ENCODE measurements at regions not wholly inside any gene's neighbourhood (a gene's known extent, or its start where the extent isn't known, plus 50 kb on each side); places are given as distances from the start of the nearest gene placed in this dataset.
A peak's percentile ranks its signal among the peaks of the same experiment; 100 is the strongest.

- no peak for DNase-seq
- no peaks in the 10 kb centered on the region for H3K27me3 Mint-ChIP-seq
These were observed 133.2 kb upstream of the IVNS1ABP start for GRCh38 chr1:185450060-185450788.

GRCh38 chr1:185449378-185450059, 132.5 kb upstream of the IVNS1ABP start:
- Mint-ChIP-seq H3K4me3 (no peak overlapping the region), H3K27me3 (no peaks in the 10 kb centered on the region), H3K27ac (no peak overlapping the region), H3K9me3 (no peaks in the 10 kb centered on the region), H3K4me1 (peaks cover 2% of the 10 kb centered on the region), H3K36me3 (ENCODE audit: low read depth) (no peaks in the 10 kb centered on the region)
- no peak for DNase-seq
- ATAC-seq, result no peak

More at GRCh38 chr1:185450060-185450788, 133.2 kb upstream of the IVNS1ABP start:
- no peak for ATAC-seq
- Mint-ChIP-seq H3K9me3 (no peaks in the 10 kb centered on the region), H3K4me1 (peaks cover 2% of the 10 kb centered on the region), H3K36me3 (ENCODE audit: low read depth) (no peaks in the 10 kb centered on the region), H3K4me3 (no peak overlapping the region), H3K27ac (no peak overlapping the region)

- no peaks in the 10 kb centered on the region for H3K36me3 Mint-ChIP-seq (ENCODE audit: low read depth)
- no peaks in the 10 kb centered on the region for H3K9me3 Mint-ChIP-seq
- H3K4me1 Mint-ChIP-seq, result peaks cover 2% of the 10 kb centered on the region
- no peak overlapping the region for H3K27ac Mint-ChIP-seq
- no peaks in the 10 kb centered on the region for H3K27me3 Mint-ChIP-seq
- DNase-seq (no peak), ATAC-seq (no peak)
- H3K4me3 Mint-ChIP-seq, result no peak overlapping the region
These were observed 131.6 kb upstream of the IVNS1ABP start for GRCh38 chr1:185448591-185449186.

- Mint-ChIP-seq H3K4me1 (peaks cover 4% of the 10 kb centered on the region), H3K27me3 (no peaks in the 10 kb centered on the region), H3K36me3 (ENCODE audit: low read depth) (no peaks in the 10 kb centered on the region), H3K9me3 (no peaks in the 10 kb centered on the region), H3K4me3 (no peak overlapping the region), H3K27ac (no peak overlapping the region)
- ATAC-seq, result no peak
- no peak for DNase-seq
These were observed 129.1 kb upstream of the IVNS1ABP start for GRCh38 chr1:185446131-185446530.

GRCh38 chr1:185445594-185445993, 128.6 kb upstream of the IVNS1ABP start:
- Mint-ChIP-seq H3K27me3 (no peaks in the 10 kb centered on the region), H3K9me3 (no peaks in the 10 kb centered on the region), H3K4me3 (no peak overlapping the region), H3K27ac (no peak overlapping the region), H3K4me1 (peaks cover 4% of the 10 kb centered on the region), H3K36me3 (ENCODE audit: low read depth) (no peaks in the 10 kb centered on the region)
- no peak for ATAC-seq
- DNase-seq, result no peak

- Mint-ChIP-seq H3K27me3 (no peaks in the 10 kb centered on the region), H3K36me3 (ENCODE audit: low read depth) (no peaks in the 10 kb centered on the region), H3K4me3 (no peak overlapping the region), H3K4me1 (peaks cover 4% of the 10 kb centered on the region), H3K27ac (no peak overlapping the region), H3K9me3 (no peaks in the 10 kb centered on the region)
- ATAC-seq, result no peak
- no peak for DNase-seq
These were observed 127.6 kb upstream of the IVNS1ABP start for GRCh38 chr1:185444676-185445075.

- ATAC-seq (no peak), DNase-seq (no peak)
- Mint-ChIP-seq H3K4me3 (no peak overlapping the region), H3K9me3 (no peaks in the 10 kb centered on the region), H3K36me3 (ENCODE audit: low read depth) (no peaks in the 10 kb centered on the region), H3K27me3 (no peaks in the 10 kb centered on the region), H3K4me1 (peaks cover 4% of the 10 kb centered on the region), H3K27ac (no peak overlapping the region)
These were observed 125.0 kb upstream of the IVNS1ABP start for GRCh38 chr1:185442050-185442449.

GRCh38 chr1:185441605-185442004, 124.6 kb upstream of the IVNS1ABP start:
- H3K4me1 Mint-ChIP-seq, result peaks cover 4% of the 10 kb centered on the region
- no peaks in the 10 kb centered on the region for H3K9me3 Mint-ChIP-seq
- DNase-seq, result no peak
- H3K36me3 Mint-ChIP-seq (ENCODE audit: low read depth), result no peaks in the 10 kb centered on the region
- H3K27me3 Mint-ChIP-seq, result no peaks in the 10 kb centered on the region
- no peak overlapping the region for H3K27ac Mint-ChIP-seq
- ATAC-seq, result no peak
- H3K4me3 Mint-ChIP-seq, result no peak overlapping the region

- no peaks in the 10 kb centered on the region for H3K27me3 Mint-ChIP-seq
- H3K4me3 Mint-ChIP-seq, result no peak overlapping the region
- H3K4me1 Mint-ChIP-seq, result peaks cover 4% of the 10 kb centered on the region
- H3K27ac Mint-ChIP-seq, result no peak overlapping the region
- H3K9me3 Mint-ChIP-seq, result no peaks in the 10 kb centered on the region
- H3K36me3 Mint-ChIP-seq (ENCODE audit: low read depth), result no peaks in the 10 kb centered on the region
- no peak for DNase-seq
- ATAC-seq, result no peak
These were observed 123.8 kb upstream of the IVNS1ABP start for GRCh38 chr1:185440877-185441276.

- DNase-seq, result no peak
These were observed 122.8 kb upstream of the IVNS1ABP start for GRCh38 chr1:185439727-185440415.

GRCh38 chr1:185438936-185439335, 121.9 kb upstream of the IVNS1ABP start:
- peak; percentile 50 for ATAC-seq
- no peaks in the 10 kb centered on the region for H3K36me3 Mint-ChIP-seq (ENCODE audit: low read depth)
- H3K9me3 Mint-ChIP-seq, result no peaks in the 10 kb centered on the region
- no peaks in the 10 kb centered on the region for H3K27me3 Mint-ChIP-seq
- DNase-seq, result no peak
- no peak overlapping the region for H3K27ac Mint-ChIP-seq
- H3K4me3 Mint-ChIP-seq, result no peak overlapping the region
- peaks cover 2% of the 10 kb centered on the region for H3K4me1 Mint-ChIP-seq

More at GRCh38 chr1:185439727-185440415, 122.8 kb upstream of the IVNS1ABP start:
- Mint-ChIP-seq H3K9me3 (no peaks in the 10 kb centered on the region), H3K36me3 (ENCODE audit: low read depth) (no peaks in the 10 kb centered on the region), H3K27me3 (no peaks in the 10 kb centered on the region), H3K27ac (no peak overlapping the region), H3K4me3 (no peak overlapping the region), H3K4me1 (peaks cover 2% of the 10 kb centered on the region)
- ATAC-seq, result peak; percentile 87

- no peak for DNase-seq
- H3K9me3 Mint-ChIP-seq, result peaks cover 5% of the 10 kb centered on the region
- no peak overlapping the region for H3K27ac Mint-ChIP-seq
- ATAC-seq, result no peak
- H3K27me3 Mint-ChIP-seq, result no peaks in the 10 kb centered on the region
- no peak overlapping the region for H3K4me3 Mint-ChIP-seq
- H3K36me3 Mint-ChIP-seq (ENCODE audit: low read depth), result no peaks in the 10 kb centered on the region
- no peaks in the 10 kb centered on the region for H3K4me1 Mint-ChIP-seq
These were observed 118.8 kb upstream of the IVNS1ABP start for GRCh38 chr1:185435696-185436379.

GRCh38 chr1:185434721-185435120, 117.7 kb upstream of the IVNS1ABP start:
- no peak for ATAC-seq
- Mint-ChIP-seq H3K9me3 (peaks cover 8% of the 10 kb centered on the region), H3K4me1 (no peaks in the 10 kb centered on the region)

GRCh38 chr1:185433667-185434066, 116.6 kb upstream of the IVNS1ABP start:
- Mint-ChIP-seq H3K27ac (no peak overlapping the region), H3K4me3 (no peak overlapping the region), H3K27me3 (no peaks in the 10 kb centered on the region), H3K9me3 (peaks cover 15% of the 10 kb centered on the region), H3K4me1 (no peaks in the 10 kb centered on the region), H3K36me3 (ENCODE audit: low read depth) (no peaks in the 10 kb centered on the region)
- no peak for DNase-seq
- ATAC-seq, result no peak

More at GRCh38 chr1:185434721-185435120, 117.7 kb upstream of the IVNS1ABP start:
- Mint-ChIP-seq H3K27me3 (no peaks in the 10 kb centered on the region), H3K4me3 (no peak overlapping the region), H3K27ac (no peak overlapping the region), H3K36me3 (ENCODE audit: low read depth) (no peaks in the 10 kb centered on the region)
- no peak for DNase-seq

All from activated naive CD8-positive, alpha-beta T cell treated with anti-CD3 and anti-CD28 coated beads, Interleukin-2, amount 50 U/mL, for 24 hours (primary cell).